A549 (cell line): ENCODE measurements at regions not wholly inside any gene's neighbourhood (a gene's known extent, or its start where the extent isn't known, plus 50 kb on each side); places are given as distances from the start of the nearest gene placed in this dataset.

Experiments used
- ATAC-seq, 2 experiments: fragments of 200-7000 bp in 1 of 2; fragments of >200 bp in 1 of 2; cut with Nextera tagmentation in 1 of 2; cut with Tn5 transposase in 1 of 2; 3 replicates each; pipeline versions ENCODE4 v1.8.0 to v1.9.1; 2018 to 2020; ENCODE audit warnings: mild to moderate bottlenecking in 1 of 2, moderate library complexity in 1 of 2
- CTCF ChIA-PET: fragments of 300-600 bp; sonication (Branson Sonifier 250); formaldehyde crosslinking; extraction: SDS; loops from one replicate; lab custom pipeline; 2021; ENCODE audit warnings: antibody characterized with exemption, inconsistent platforms; lab: Yijun Ruan, JAX
- POLR2A ChIA-PET: fragments of 350-600 bp; formaldehyde crosslinking; extraction: SDS; loops from one replicate; lab custom pipeline; 2021; ENCODE audit warnings: antibody characterized with exemption, inconsistent platforms; lab: Yijun Ruan, JAX
- DNase-seq, 2 experiments: peaks; one replicate each; pipeline versions ENCODE4 v3.0.0 to v3.0.0-alpha.2; 2011 to 2016; ENCODE audit warnings: low read depth in 1 of 2, low spot score in 1 of 2
- FAIRE-seq: peaks from 2 replicates; lab custom pipeline; 2011; peaks lifted over from hg19 to GRCh38; lab: Jason Lieb, UNC
- H3K27ac ChIP-seq, 2 experiments: fragments of >200 bp; sonication (Bioruptor Twin); formaldehyde crosslinking; 3 replicates each; pipeline ENCODE4 v1.5.1; 2016 to 2017
- H3K4me1 ChIP-seq: fragments of >200 bp; sonication (Bioruptor Twin); formaldehyde crosslinking; 3 replicates; pipeline ENCODE4 v1.6.1; 2016
- H3K4me2 ChIP-seq: fragments of >200 bp; sonication (Bioruptor Twin); formaldehyde crosslinking; 3 replicates; pipeline ENCODE4 v1.6.1; 2016
- H3K4me3 ChIP-seq: fragments of >200 bp; sonication (Bioruptor Twin); formaldehyde crosslinking; 3 replicates; pipeline ENCODE4 v1.5.1; 2016
- H3K9me3 ChIP-seq: fragments of >200 bp; sonication (Bioruptor Twin); formaldehyde crosslinking; 3 replicates; pipeline ENCODE4 v1.6.1; 2016
- CBX2 ChIP-seq: fragments of 200-600 bp; sonication (generic); IDR thresholded peaks from 2 replicates; pipeline ENCODE4 v1.6.1; 2016; ENCODE audit warnings: low read depth, mild to moderate bottlenecking, borderline replicate concordance
- CBX8 ChIP-seq: fragments of 200-600 bp; sonication (generic); IDR thresholded peaks from 2 replicates; pipeline ENCODE4 v1.6.1; 2016
- CEBPB ChIP-seq, 2 experiments: fragments of >200 bp in 1 of 2; sonication (Bioruptor Twin) in 1 of 2; formaldehyde crosslinking in 1 of 2; IDR thresholded peaks; 2 replicates each; pipeline ENCODE4 v1.6.1; 2012 to 2016
- EHMT2 ChIP-seq: fragments of 200-600 bp; sonication (generic); IDR thresholded peaks from 2 replicates; pipeline ENCODE4 v1.6.1; 2016; ENCODE audit warnings: antibody characterized with exemption, low read depth, mild to moderate bottlenecking, moderate library complexity
- FOSL2 ChIP-seq, 2 experiments: fragments of 450-650 bp in 1 of 2; fragments of >200 bp in 1 of 2; sonication (Bioruptor Twin) in 1 of 2; formaldehyde crosslinking; IDR thresholded peaks; 2 replicates each; pipeline versions ENCODE4 v1.5.0 to v1.6.1; 2016 to 2020; ENCODE audit warnings: mild to moderate bottlenecking in 1 of 2, moderate library complexity in 1 of 2
- GATA3 ChIP-seq: IDR thresholded peaks from 2 replicates; pipeline ENCODE4 v1.6.1; 2012; ENCODE audit warnings: borderline replicate concordance
- HDAC2 ChIP-seq: fragments of 200-600 bp; sonication (generic); IDR thresholded peaks from 2 replicates; pipeline ENCODE4 v1.6.1; 2016
- HOXB13 ChIP-seq: fragments of 250-450 bp; sonication (Bioruptor Pico); IDR thresholded peaks from 2 replicates; pipeline ENCODE4 v1.5.0; 2020; ENCODE audit warnings: low read depth, mild to moderate bottlenecking, moderate library complexity
- JUNB ChIP-seq: fragments of >200 bp; sonication (Bioruptor Twin); formaldehyde crosslinking; IDR thresholded peaks from 2 replicates; pipeline ENCODE4 v1.6.1; 2016
- KDM1A ChIP-seq: fragments of 200-600 bp; sonication (generic); IDR thresholded peaks from 2 replicates; pipeline ENCODE4 v1.6.1; 2016; ENCODE audit warnings: low read depth, mild to moderate bottlenecking
- KDM5A ChIP-seq: fragments of 200-600 bp; sonication (generic); IDR thresholded peaks from 2 replicates; pipeline ENCODE4 v1.6.1; 2016; ENCODE audit warnings: antibody characterized with exemption, mild to moderate bottlenecking
- MAFK ChIP-seq: fragments of 450-650 bp; IDR thresholded peaks from 2 replicates; pipeline ENCODE4 v1.6.1; 2014; ENCODE audit not compliant: partially characterized antibody
- MYC ChIP-seq: IDR thresholded peaks from 2 replicates; pipeline ENCODE4 v1.6.1; 2012; ENCODE audit warnings: mild to moderate bottlenecking, inconsistent platforms, low read length, improper control_type of control experiment, borderline replicate concordance
- NFE2L2 ChIP-seq: fragments of 150-350 bp; conservative IDR thresholded peaks from 2 replicates; pipeline ENCODE4 v1.6.1; 2014; ENCODE audit warnings: low read length
- NPAS2 ChIP-seq: fragments of 250-450 bp; sonication (Bioruptor Pico); IDR thresholded peaks from 2 replicates; pipeline ENCODE4 v1.8.0; 2022; ENCODE audit warnings: mild to moderate bottlenecking, moderate library complexity, borderline replicate concordance
- NR3C1 ChIP-seq: fragments of >200 bp; sonication (Bioruptor Twin); formaldehyde crosslinking; IDR thresholded peaks from 3 replicates; pipeline ENCODE4 v1.6.1; 2017
- POLR2A ChIP-seq: IDR thresholded peaks from 2 replicates; pipeline ENCODE4 v1.6.1; 2012; ENCODE audit warnings: mild to moderate bottlenecking, low read length
- POLR2AphosphoS2 ChIP-seq: conservative IDR thresholded peaks from 2 replicates; pipeline ENCODE4 v1.6.1; 2012; ENCODE audit warnings: low read length, improper control_type of control experiment, inconsistent platforms
- RARB ChIP-seq: fragments of 250-450 bp; sonication (Bioruptor Pico); IDR thresholded peaks from 2 replicates; pipeline ENCODE4 v1.8.0; 2021; ENCODE audit warnings: mild to moderate bottlenecking, moderate library complexity
- RCOR1 ChIP-seq: fragments of 150-350 bp; IDR thresholded peaks from 2 replicates; pipeline ENCODE4 v1.6.1; 2014; ENCODE audit warnings: antibody characterized with exemption, low read length, low read depth
- RNF2 ChIP-seq: fragments of 200-600 bp; sonication (generic); IDR thresholded peaks from 2 replicates; pipeline ENCODE4 v1.6.1; 2016; ENCODE audit warnings: low read depth, mild to moderate bottlenecking, antibody characterized with exemption, moderate library complexity, borderline replicate concordance
- SREBF2 ChIP-seq: fragments of 450-650 bp; IDR thresholded peaks from 2 replicates; pipeline ENCODE4 v1.6.1; 2014; ENCODE audit warnings: mild to moderate bottlenecking, moderate library complexity
- TFCP2L1 ChIP-seq: fragments of 250-450 bp; sonication (Bioruptor Pico); IDR thresholded peaks from 2 replicates; pipeline ENCODE4 v1.5.0; 2021; ENCODE audit warnings: mild to moderate bottlenecking
- ZSCAN20 ChIP-seq: fragments of 250-450 bp; sonication (Bioruptor Pico); IDR thresholded peaks from 2 replicates; pipeline ENCODE4 v1.8.0; 2022; ENCODE audit warnings: mild to moderate bottlenecking, moderate library complexity
- WGBS: methylation state at CpG from one replicate; pipeline ENCODE4 v1.1.6; 2017; ENCODE audit errors: missing lambda C conversion rate; 5-methylcytosine and 5-hydroxymethylcytosine counted together
- TF ChIP-seq, protein P1 (sequence below): IDR thresholded peaks from 2 replicates; pipeline ENCODE4 v1.6.1; 2012; ENCODE audit warnings: low read depth, borderline replicate concordance
- TF ChIP-seq, protein P2 (sequence below): fragments of 150-350 bp; IDR thresholded peaks from 2 replicates; pipeline ENCODE4 v1.6.1; 2014; ENCODE audit warnings: low read depth, mild to moderate bottlenecking, low read length
- TF ChIP-seq, protein P3 (sequence below): fragments of 450-650 bp; IDR thresholded peaks from 2 replicates; pipeline ENCODE4 v1.6.1; 2014; ENCODE audit warnings: antibody characterized with exemption
- TF ChIP-seq, protein P4 (sequence below): fragments of 200-600 bp; sonication (generic); IDR thresholded peaks from 2 replicates; pipeline ENCODE4 v1.6.1; 2016; ENCODE audit warnings: antibody characterized with exemption, mild to moderate bottlenecking, moderate library complexity
- TF ChIP-seq, protein P5 (sequence below): IDR thresholded peaks from 2 replicates; pipeline ENCODE4 v1.6.1; 2012

DNA sequence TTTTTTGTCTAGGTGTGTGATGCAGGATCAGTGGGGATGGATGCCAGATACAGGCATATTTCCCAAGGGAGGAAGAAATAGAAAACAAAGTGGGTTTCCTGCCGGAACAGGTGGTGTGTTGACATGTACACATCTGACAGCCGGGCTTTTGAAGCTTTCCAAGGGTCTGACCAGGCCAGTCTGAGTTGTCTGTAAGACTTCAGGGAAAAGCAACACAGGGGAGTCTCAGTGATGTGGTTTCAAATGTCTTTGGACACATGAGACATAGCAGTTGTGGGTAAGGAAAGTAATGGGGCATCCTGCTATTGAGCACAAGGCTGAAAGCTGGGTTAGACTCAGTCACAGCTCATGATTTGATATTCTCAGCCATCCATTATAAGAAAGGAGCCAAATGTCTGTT, 274.9 kb downstream of the PIK3R1 start:
- Histone ChIP-seq H3K4me1 (no peaks in the 10 kb centered on the region), H3K9me3 (peaks cover 13% of the 10 kb centered on the region; the same call in 2 of the 3 replicates), H3K27ac (no peak overlapping the region), H3K4me3 (no peak overlapping the region), H3K4me2 (no peak overlapping the region)
- POLR2A ChIA-PET: no interaction called here
- 21% methylated on average over 2 of the region's 2 CpGs for WGBS
- CTCF ChIA-PET: interaction anchor here (1.1 kb wide), 1 partner anchor 20 kb away, joined by 3 read pairs; no protein-coding TSS in a partner anchor
- ATAC-seq (no peak), DNase-seq (no peak), FAIRE-seq (no peak)
- TF ChIP-seq, protein P1, sequence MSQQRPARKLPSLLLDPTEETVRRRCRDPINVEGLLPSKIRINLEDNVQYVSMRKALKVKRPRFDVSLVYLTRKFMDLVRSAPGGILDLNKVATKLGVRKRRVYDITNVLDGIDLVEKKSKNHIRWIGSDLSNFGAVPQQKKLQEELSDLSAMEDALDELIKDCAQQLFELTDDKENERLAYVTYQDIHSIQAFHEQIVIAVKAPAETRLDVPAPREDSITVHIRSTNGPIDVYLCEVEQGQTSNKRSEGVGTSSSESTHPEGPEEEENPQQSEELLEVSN: no peak
- no peak for TF ChIP-seq NFE2L2
- no peak for TF ChIP-seq POLR2AphosphoS2
- TF ChIP-seq EHMT2: no peak
- TF ChIP-seq TFCP2L1 (CRISPR knock-in tag): no peak
- no peak for TF ChIP-seq RARB (CRISPR knock-in tag)
- TF ChIP-seq RCOR1: no peak
- TF ChIP-seq, protein P2, sequence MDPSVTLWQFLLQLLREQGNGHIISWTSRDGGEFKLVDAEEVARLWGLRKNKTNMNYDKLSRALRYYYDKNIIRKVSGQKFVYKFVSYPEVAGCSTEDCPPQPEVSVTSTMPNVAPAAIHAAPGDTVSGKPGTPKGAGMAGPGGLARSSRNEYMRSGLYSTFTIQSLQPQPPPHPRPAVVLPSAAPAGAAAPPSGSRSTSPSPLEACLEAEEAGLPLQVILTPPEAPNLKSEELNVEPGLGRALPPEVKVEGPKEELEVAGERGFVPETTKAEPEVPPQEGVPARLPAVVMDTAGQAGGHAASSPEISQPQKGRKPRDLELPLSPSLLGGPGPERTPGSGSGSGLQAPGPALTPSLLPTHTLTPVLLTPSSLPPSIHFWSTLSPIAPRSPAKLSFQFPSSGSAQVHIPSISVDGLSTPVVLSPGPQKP: no peak
- no peak for TF ChIP-seq ZSCAN20
- TF ChIP-seq NR3C1: no peak
- TF ChIP-seq POLR2A: no peak
- TF ChIP-seq FOSL2 (IDR thresholded peaks at IDR 0.05): no peak
- no peak for TF ChIP-seq FOSL2 (CRISPR knock-in tag; IDR thresholded peaks at IDR 0.05)
- TF ChIP-seq NPAS2 (CRISPR knock-in tag): no peak
- TF ChIP-seq HDAC2: no peak
- TF ChIP-seq MYC: no peak
- no peak for TF ChIP-seq GATA3
- TF ChIP-seq KDM5A: no peak
- no peak for TF ChIP-seq CBX2

DNA sequence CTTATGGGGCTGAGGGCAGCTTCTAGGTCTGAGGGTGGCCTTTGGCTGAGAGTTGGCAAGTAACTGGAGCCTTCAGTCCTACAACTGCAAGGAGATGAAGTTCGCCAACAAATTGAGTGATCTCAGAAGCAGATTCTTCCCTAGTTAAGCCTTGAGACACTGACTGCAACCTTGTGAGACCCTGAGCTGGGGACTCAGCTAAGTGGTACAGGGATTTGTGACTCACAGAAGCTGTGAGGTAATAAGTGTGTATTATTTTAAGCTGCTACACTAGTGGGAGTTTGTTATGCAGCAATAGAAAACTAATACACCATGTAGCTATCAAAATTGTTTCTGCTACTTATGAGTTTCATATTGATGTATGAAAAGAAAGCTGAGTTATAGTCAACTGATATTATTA, 279.2 kb downstream of the PIK3R1 start:
- ChIA-PET CTCF (no interaction called here), POLR2A (no interaction called here)
- H3K4me2 ChIP-seq: no peak overlapping the region
- no peak overlapping the region for H3K4me3 ChIP-seq
- H3K9me3 ChIP-seq: peaks cover 24% of the 10 kb centered on the region
- no peak for DNase-seq
- no peak overlapping the region for H3K27ac ChIP-seq
- no peaks in the 10 kb centered on the region for H3K4me1 ChIP-seq
- no peak for FAIRE-seq
- ATAC-seq: no peak
- whole genome bisulfite sequencing: 22% methylated on average over 1 of the region's 1 CpG
- no peak for TF ChIP-seq POLR2A
- TF ChIP-seq CEBPB (IDR thresholded peaks at IDR 0.05): no peak
- TF ChIP-seq, protein P3, sequence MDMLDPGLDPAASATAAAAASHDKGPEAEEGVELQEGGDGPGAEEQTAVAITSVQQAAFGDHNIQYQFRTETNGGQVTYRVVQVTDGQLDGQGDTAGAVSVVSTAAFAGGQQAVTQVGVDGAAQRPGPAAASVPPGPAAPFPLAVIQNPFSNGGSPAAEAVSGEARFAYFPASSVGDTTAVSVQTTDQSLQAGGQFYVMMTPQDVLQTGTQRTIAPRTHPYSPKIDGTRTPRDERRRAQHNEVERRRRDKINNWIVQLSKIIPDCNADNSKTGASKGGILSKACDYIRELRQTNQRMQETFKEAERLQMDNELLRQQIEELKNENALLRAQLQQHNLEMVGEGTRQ: no peak
- TF ChIP-seq RNF2: no peak
- TF ChIP-seq JUNB: no peak
- no peak for TF ChIP-seq NR3C1
- no peak for TF ChIP-seq FOSL2 (IDR thresholded peaks at IDR 0.05)
- no peak for TF ChIP-seq FOSL2 (CRISPR knock-in tag; IDR thresholded peaks at IDR 0.05)
- no peak for TF ChIP-seq CBX8
- no peak for TF ChIP-seq GATA3
- no peak for TF ChIP-seq POLR2AphosphoS2
- TF ChIP-seq TFCP2L1 (CRISPR knock-in tag): no peak
- TF ChIP-seq, protein P4, sequence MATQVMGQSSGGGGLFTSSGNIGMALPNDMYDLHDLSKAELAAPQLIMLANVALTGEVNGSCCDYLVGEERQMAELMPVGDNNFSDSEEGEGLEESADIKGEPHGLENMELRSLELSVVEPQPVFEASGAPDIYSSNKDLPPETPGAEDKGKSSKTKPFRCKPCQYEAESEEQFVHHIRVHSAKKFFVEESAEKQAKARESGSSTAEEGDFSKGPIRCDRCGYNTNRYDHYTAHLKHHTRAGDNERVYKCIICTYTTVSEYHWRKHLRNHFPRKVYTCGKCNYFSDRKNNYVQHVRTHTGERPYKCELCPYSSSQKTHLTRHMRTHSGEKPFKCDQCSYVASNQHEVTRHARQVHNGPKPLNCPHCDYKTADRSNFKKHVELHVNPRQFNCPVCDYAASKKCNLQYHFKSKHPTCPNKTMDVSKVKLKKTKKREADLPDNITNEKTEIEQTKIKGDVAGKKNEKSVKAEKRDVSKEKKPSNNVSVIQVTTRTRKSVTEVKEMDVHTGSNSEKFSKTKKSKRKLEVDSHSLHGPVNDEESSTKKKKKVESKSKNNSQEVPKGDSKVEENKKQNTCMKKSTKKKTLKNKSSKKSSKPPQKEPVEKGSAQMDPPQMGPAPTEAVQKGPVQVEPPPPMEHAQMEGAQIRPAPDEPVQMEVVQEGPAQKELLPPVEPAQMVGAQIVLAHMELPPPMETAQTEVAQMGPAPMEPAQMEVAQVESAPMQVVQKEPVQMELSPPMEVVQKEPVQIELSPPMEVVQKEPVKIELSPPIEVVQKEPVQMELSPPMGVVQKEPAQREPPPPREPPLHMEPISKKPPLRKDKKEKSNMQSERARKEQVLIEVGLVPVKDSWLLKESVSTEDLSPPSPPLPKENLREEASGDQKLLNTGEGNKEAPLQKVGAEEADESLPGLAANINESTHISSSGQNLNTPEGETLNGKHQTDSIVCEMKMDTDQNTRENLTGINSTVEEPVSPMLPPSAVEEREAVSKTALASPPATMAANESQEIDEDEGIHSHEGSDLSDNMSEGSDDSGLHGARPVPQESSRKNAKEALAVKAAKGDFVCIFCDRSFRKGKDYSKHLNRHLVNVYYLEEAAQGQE: no peak
- no peak for TF ChIP-seq HOXB13 (CRISPR knock-in tag)
- TF ChIP-seq KDM1A: no peak
- TF ChIP-seq SREBF2: no peak
- TF ChIP-seq HDAC2: no peak
- no peak for TF ChIP-seq MAFK
- TF ChIP-seq, protein P5, sequence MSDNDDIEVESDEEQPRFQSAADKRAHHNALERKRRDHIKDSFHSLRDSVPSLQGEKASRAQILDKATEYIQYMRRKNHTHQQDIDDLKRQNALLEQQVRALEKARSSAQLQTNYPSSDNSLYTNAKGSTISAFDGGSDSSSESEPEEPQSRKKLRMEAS: no peak
